Amniotic epithelial cell (primary cell): ENCODE measurements at regions not wholly inside any gene's neighbourhood (a gene's known extent, or its start where the extent isn't known, plus 50 kb on each side); places are given as distances from the start of the nearest gene placed in this dataset.
"Not testable (repeated sequence)": the region's sequence is repeated elsewhere in the genome, so short reads cannot be mapped to it uniquely, and the experiment has no call there.

Experiments used
- DNase-seq: peaks from one replicate; pipeline ENCODE4 v3.0.0-alpha.2; 2010; ENCODE audit warnings: low read depth

DNA sequence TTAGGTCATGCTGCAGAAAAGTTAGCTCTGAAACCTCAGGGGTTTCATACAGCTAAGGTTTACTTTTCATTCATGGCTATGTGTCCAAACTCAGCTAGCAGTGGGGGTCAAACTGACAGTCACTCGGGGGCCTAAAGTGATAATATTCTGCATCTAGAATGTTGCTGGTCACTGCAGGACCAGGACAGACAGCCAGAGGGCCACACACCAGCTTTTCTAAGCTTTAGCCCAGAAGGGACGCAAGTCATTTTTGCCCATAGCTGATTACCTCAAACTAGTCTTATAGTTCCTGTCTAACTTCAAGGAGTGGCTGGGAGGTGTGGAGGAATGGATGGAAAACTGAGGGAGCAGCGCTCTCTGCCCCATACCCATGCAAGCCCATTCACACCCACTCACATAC is 163.0 kb upstream of the NLRP1 start:
- no peak for DNase-seq

- no peak for DNase-seq
These were observed 163.7 kb upstream of the NLRP1 start for GRCh38 chr17:5747964-5748363.

GRCh38 chr17:5753421-5753820 is 169.1 kb upstream of the NLRP1 start:
- no peak for DNase-seq

DNA sequence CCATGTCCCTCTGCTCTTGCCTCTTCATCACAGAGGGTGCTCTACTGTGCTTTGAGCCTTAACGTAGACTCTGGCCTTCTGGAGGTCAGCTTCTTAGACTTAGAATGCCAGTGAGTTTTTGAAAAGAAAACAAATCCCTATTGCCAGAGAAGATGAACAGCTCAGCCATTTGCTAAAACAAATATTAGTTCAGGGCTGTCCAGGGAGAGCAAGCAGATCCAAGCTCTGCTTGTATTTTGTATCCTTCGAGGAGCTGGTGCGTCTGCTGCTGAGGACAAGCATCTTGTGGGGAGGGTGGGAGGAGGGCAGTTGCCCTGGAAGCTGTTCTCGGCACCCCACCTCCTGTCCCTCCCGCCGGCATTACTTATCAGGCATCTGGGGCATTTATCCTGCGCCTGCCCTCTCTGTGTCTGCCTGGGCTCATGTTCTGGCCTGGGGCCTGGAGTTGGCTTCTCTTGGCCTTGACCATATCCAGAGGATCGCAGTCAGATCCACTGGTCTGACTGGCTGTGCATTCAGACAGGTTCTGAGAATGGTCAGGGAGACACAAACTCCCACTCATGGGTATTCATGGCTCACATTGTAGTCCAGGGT is 173.1 kb upstream of the NLRP1 start:
- DNase-seq = no peak

DNA sequence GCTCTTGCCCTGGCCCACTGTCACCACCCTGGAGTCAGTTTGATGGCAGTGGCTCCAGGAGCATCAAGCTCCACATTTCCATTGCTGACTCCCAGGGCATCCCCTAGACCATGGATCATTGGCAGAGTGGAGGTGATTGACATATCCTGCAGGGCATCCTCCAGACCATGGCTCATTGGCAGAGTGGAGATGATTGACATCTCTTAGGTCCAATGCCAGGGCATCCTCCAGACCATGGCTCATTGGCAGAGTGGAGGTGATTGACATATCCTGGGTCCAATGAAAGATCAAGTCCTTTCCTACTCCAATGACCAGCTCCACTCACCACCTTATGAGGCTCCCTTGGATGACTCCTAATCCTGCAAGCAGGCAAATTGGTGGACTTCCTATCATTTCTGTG is 174.3 kb upstream of the NLRP1 start:
- DNase-seq = peak; percentile 45

GRCh38 chr17:5759501-5759925 is 175.2 kb upstream of the NLRP1 start:
- peak; percentile 66 for DNase-seq

DNA sequence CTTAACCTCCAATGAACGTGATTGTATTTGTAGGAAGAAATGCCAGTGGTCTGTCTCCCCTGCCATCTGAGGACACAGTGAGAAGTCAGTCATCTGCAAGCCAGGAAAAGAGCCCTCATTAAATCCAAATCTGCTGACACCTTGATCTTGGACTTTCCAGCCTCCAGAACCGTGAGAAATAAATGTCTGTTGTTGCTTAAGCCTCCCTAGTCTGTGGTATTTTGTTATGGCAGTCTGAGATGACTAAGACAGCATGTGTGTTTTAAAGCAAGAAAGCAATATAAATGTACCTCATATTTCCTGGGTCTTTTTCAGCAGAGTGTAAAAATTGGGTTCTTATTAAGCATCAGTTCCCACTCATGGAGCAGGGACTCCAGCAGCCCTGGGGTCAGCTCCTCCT is 177.9 kb upstream of the NLRP1 start:
- peak; percentile 21 for DNase-seq

GRCh38 chr17:5763595-5764306 is 179.4 kb upstream of the NLRP1 start:
- no peak for DNase-seq

- no peak for DNase-seq
These were observed 185.5 kb upstream of the NLRP1 start for GRCh38 chr17:5769593-5770354.

DNA sequence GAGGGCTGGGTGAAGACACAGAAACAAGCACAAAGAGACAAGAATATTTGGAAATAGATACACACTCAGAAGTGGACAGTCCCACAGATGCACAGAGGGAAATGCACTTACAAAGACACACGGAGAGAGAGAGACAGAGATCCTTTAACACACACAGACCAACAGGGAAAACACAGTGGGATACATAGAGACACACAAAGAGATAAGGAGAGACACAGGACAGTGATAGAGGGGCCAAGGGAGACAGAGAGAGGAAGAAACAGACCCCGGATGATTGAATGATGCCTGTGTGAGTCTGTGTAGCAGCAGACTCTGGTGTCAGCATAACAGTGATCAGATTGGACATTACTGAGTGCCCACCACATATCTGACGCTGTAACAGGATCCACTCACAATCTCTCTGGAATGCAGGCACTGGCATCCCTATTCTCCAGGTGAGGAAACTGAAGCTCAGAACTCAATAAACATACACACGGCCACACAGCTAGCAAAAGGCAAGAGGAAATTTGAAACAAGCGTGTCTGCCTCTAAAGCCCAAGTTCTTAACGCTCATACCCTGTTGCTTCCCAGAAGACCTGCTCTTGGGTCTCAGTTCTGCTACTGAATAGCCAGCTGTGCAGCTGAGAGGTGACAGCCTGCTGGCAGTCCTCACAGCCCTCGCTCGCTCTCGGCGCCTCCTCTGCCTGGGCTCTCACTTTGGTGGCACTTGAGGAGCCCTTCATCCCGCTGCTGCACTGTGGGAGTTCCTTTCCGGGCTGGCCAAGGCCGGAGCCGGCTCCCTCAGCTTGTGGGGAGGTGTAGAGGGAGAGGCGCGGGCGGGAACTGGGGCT is 186.3 kb upstream of the NLRP1 start:
- DNase-seq = no peak

- DNase-seq = not testable (repeated sequence)
These were observed 186.9 kb upstream of the NLRP1 start for GRCh38 chr17:5771271-5771577.

- DNase-seq = not testable (repeated sequence)
These were observed 187.7 kb upstream of the NLRP1 start for GRCh38 chr17:5772017-5772416.

- no peak for DNase-seq
These were observed 188.4 kb upstream of the NLRP1 start for GRCh38 chr17:5772720-5773119.

GRCh38 chr17:5773816-5774360 is 189.6 kb upstream of the NLRP1 start:
- DNase-seq = no peak

GRCh38 chr17:5775098-5775497 is 190.8 kb upstream of the NLRP1 start:
- DNase-seq = no peak

DNA sequence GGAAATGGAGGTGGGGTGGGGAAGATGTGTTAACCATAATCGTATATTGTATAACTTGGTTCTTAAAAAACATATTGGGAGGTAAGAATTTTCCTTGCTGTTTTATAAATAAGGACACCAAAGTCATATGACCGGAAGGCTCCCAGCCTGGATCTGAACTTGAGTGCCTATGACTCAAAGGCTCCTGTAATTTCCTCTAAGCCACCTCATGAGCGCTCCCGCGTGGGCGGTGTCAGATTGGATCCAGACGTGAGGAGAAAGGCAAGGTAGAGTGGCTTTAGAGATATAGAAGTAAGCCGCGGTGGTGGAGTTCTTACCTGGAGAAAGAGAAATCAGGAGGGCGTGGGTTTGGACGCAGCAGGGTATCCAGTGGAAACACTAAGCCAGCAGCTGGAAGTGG is 196.2 kb upstream of the NLRP1 start:
- no peak for DNase-seq

DNA sequence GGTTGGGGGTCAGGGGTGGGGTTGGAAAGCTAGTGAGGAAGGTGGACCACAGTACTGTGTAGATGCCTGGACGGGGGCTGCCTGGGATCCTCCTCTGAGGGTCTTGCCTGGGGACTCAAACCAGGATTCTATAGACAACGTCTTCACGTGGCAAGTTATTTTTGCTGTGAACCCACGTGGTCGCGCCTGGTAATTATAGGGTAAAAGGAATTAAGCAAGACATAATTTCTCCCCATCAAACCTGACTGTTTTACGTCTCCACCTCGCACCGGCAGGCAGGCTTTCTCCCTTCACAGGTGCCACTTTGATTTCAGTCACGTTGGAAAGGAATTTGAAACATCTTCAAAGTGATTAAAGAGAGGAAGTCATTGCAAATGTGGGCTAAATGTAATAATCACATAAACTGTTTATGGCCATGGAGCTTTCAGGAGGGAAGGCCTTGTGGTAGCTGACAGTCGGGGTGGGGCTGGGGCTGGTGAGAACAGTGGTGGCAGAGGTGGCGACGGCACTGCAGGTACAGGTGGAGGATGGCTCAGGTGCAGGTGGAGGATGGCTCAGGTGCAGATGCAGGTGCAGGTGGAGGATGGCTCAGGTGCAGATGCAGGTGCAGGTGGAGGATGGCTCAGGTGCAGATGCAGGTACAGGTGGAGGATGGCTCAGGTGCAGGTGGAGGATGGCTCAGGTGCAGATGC is 197.1 kb upstream of the NLRP1 start:
- DNase-seq = no peak

DNA sequence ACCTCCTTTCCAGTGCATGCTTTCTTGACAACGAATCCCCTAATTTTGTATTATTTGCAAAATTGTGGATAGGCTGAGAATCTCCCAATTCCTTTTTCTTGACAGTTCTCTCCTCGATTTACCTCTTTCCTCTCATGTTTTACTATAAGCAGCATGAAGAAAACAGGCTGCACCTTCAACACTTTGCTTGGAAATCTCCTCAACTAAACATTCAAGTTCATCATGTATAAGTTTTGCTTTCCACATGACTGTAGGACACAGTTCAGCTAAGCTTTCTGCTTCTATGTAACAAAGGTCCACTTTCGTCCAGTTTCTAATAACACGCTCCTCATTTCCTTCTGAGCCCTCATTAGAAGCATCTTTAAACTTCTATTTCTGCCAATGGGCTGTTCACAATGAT is 199.0 kb upstream of the NLRP1 start:
- DNase-seq = no peak

DNA sequence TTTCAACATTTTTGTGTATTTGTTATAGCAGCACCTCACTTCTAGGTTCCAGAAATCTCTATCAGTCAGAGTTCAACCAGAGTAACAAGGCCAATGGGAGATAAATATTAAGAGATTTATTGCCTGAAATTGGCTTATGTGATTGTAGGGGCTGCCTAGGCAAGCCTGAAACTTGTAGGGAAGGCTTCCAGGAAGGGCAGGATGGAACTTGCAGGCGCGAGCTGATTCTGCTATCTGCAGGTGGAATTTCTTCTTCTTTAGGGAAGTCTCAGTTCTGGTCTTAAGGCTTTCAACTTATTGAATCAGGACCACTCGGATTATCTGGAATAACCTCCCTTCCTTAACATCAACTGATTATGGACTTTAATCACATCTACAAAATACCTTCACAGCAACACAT is 199.5 kb upstream of the NLRP1 start:
- no peak for DNase-seq

- no peak for DNase-seq
These were observed 200.5 kb upstream of the NLRP1 start for GRCh38 chr17:5784791-5785190.

- no peak for DNase-seq
These were observed 201.0 kb upstream of the NLRP1 start for GRCh38 chr17:5785338-5785737.
